ENCODE measurements at regions not wholly inside any gene's neighbourhood (a gene's known extent, or its start where the extent isn't known, plus 50 kb on each side); places are given as distances from the start of the nearest gene placed in this dataset.

- Histone ChIP-seq H3K36me3 (replicated peaks in 1 of 2) (no peaks in the 10 kb centered on the region), H3K4me1 (replicated peaks in 1 of 2) (peaks cover 20 to 21% of the 10 kb centered on the region in 2 donors), H3K4me3 (no peak overlapping the region), H3K27me3 (no peaks in the 10 kb centered on the region), H3K9me3 (replicated peaks in 1 of 3) (no peaks in the 10 kb centered on the region), H3K27ac (peak overlapping the region in 1 of 5 donors; percentile 8)
- intact Hi-C loops (cut with DNase I): no loop called here
- DNase-seq: no peak
- no peak for TF ChIP-seq CTCF (IDR thresholded peaks at IDR 0.05)
- no peak for TF ChIP-seq POLR2A (IDR thresholded peaks at IDR 0.05)
- WGBS, 4 donors: 18 to 23% (median 23%) methylated on average over 3 of the region's 3 CpGs
Observed at GRCh38 chr4:23584024-23584423, 305.8 kb downstream of the PPARGC1A start.

- WGBS, 4 donors: 22 to 24% (median 23%) methylated on average over 1 of the region's 1 CpG
- Histone ChIP-seq H3K27me3 (no peaks in the 10 kb centered on the region), H3K36me3 (replicated peaks in 1 of 2) (no peaks in the 10 kb centered on the region), H3K4me3 (no peak overlapping the region), H3K9me3 (replicated peaks in 1 of 3) (no peaks in the 10 kb centered on the region), H3K4me1 (replicated peaks in 1 of 2) (peaks cover 20 to 21% of the 10 kb centered on the region in 2 donors), H3K27ac (peak overlapping the region in 3 of 5 donors; percentile 8 to 85 (median 43))
- DNase-seq: no peak
- TF ChIP-seq CTCF (IDR thresholded peaks at IDR 0.05) (no peak), POLR2A (IDR thresholded peaks at IDR 0.05) (no peak)
- intact Hi-C loops (cut with DNase I): no loop called here
Observed at GRCh38 chr4:23582671-23583070, 307.2 kb downstream of the PPARGC1A start.

GRCh38 chr4:23579166-23579565, 310.7 kb downstream of the PPARGC1A start:
- no peak for DNase-seq
- H3K27ac ChIP-seq: no peak overlapping the region
- WGBS, 4 donors: 69 to 84% (median 77%) methylated on average over 6 of the region's 6 CpGs

GRCh38 chr4:23577398-23577797, 312.4 kb downstream of the PPARGC1A start:
- 77 to 81% (median 80%) methylated on average over 5 of the region's 5 CpGs for WGBS, 4 donors
- Histone ChIP-seq H3K27ac (no peak overlapping the region), H3K9me3 (replicated peaks in 1 of 3) (no peaks in the 10 kb centered on the region), H3K4me1 (replicated peaks in 1 of 2) (peaks cover under 1 to 5% of the 10 kb centered on the region in 2 donors), H3K27me3 (no peaks in the 10 kb centered on the region), H3K36me3 (replicated peaks in 1 of 2) (no peaks in the 10 kb centered on the region), H3K4me3 (no peak overlapping the region)
- DNase-seq: no peak
- intact Hi-C loops (cut with DNase I): no loop called here
- TF ChIP-seq POLR2A (IDR thresholded peaks at IDR 0.05) (no peak), CTCF (IDR thresholded peaks at IDR 0.05) (no peak)

More at GRCh38 chr4:23579166-23579565, 310.7 kb downstream of the PPARGC1A start:
- Histone ChIP-seq H3K27me3 (no peaks in the 10 kb centered on the region), H3K4me1 (replicated peaks in 1 of 2) (peaks cover 18 to 19% of the 10 kb centered on the region in 2 donors), H3K4me3 (no peak overlapping the region), H3K9me3 (replicated peaks in 1 of 3) (no peaks in the 10 kb centered on the region), H3K36me3 (replicated peaks in 1 of 2) (no peaks in the 10 kb centered on the region)
- no peak for TF ChIP-seq POLR2A (IDR thresholded peaks at IDR 0.05)
- TF ChIP-seq CTCF (IDR thresholded peaks at IDR 0.05): no peak
- intact Hi-C loops (cut with DNase I): no loop called here
